Mucosa of rectum (tissue), 2 donors: ENCODE measurements at regions not wholly inside any gene's neighbourhood (a gene's known extent, or its start where the extent isn't known, plus 50 kb on each side); places are given as distances from the start of the nearest gene placed in this dataset.

ENCODE experiments used
- H3K27ac ChIP-seq, 2 donors: one replicate each; pipeline ENCODE4 v1.7.0; 2013; ENCODE audit warnings: inconsistent platforms in 2 of 2, low read depth in 2 of 2, low read length in 2 of 2
- H3K27me3 ChIP-seq, 2 donors: one replicate each; pipeline ENCODE4 v1.7.0; 2013; ENCODE audit warnings: low read length in 2 of 2; ENCODE audit not compliant: control insufficient read depth in 2 of 2, insufficient read depth in 2 of 2
- H3K36me3 ChIP-seq, 2 donors: one replicate each; pipeline ENCODE4 v1.7.0; 2013; ENCODE audit warnings: low read length in 2 of 2; ENCODE audit not compliant: control insufficient read depth in 2 of 2, insufficient read depth in 2 of 2
- H3K4me1 ChIP-seq, 2 donors: one replicate each; pipeline ENCODE4 v1.7.0; 2013; ENCODE audit warnings: low read length in 2 of 2, mild to moderate bottlenecking in 1 of 2; ENCODE audit not compliant: control insufficient read depth in 2 of 2, insufficient read depth in 2 of 2
- H3K4me3 ChIP-seq, 2 donors: one replicate each; pipeline ENCODE4 v1.7.0; 2013; ENCODE audit warnings: low read length in 2 of 2
- H3K9ac ChIP-seq, 2 donors: one replicate each; pipeline ENCODE4 v1.7.0; 2013; ENCODE audit warnings: low read length in 2 of 2, low read depth in 1 of 2, mild to moderate bottlenecking in 1 of 2
- H3K9me3 ChIP-seq, 2 donors: one replicate each; pipeline ENCODE4 v1.7.0; 2013; ENCODE audit warnings: low read length in 2 of 2; ENCODE audit not compliant: control insufficient read depth in 2 of 2
- donor health status: healthy.
- donor health status: Normal muscosa, but diverticular disease.

GRCh38 chr6:14187406-14187805 is 69.8 kb downstream of the CD83 start:
- Histone ChIP-seq H3K36me3 (no peaks in the 10 kb centered on the region), H3K9ac (no peak overlapping the region), H3K4me3 (no peak overlapping the region), H3K4me1 (no peaks in the 10 kb centered on the region), H3K27ac (no peak overlapping the region), H3K9me3 (no peaks in the 10 kb centered on the region), H3K27me3 (no peaks in the 10 kb centered on the region)

GRCh38 chr6:14189074-14189473 is 71.5 kb downstream of the CD83 start:
- Histone ChIP-seq H3K36me3 (no peaks in the 10 kb centered on the region), H3K27me3 (no peaks in the 10 kb centered on the region)

GRCh38 chr6:14190191-14190928 is 72.8 kb downstream of the CD83 start:
- Histone ChIP-seq H3K4me3 (no peak overlapping the region), H3K36me3 (no peaks in the 10 kb centered on the region), H3K4me1 (no peaks in the 10 kb centered on the region), H3K27me3 (no peaks in the 10 kb centered on the region), H3K9ac (no peak overlapping the region), H3K27ac (no peak overlapping the region), H3K9me3 (no peaks in the 10 kb centered on the region)

More at GRCh38 chr6:14189074-14189473, 71.5 kb downstream of the CD83 start:
- no peak overlapping the region for H3K4me3 ChIP-seq
- no peaks in the 10 kb centered on the region for H3K9me3 ChIP-seq
- H3K9ac ChIP-seq, result no peak overlapping the region
- H3K4me1 ChIP-seq, result no peaks in the 10 kb centered on the region
- H3K27ac ChIP-seq, result no peak overlapping the region

GRCh38 chr6:14190929-14191224 is 73.3 kb downstream of the CD83 start:
- Histone ChIP-seq H3K4me1 (no peaks in the 10 kb centered on the region), H3K4me3 (no peak overlapping the region), H3K27ac (no peak overlapping the region), H3K9me3 (no peaks in the 10 kb centered on the region), H3K9ac (no peak overlapping the region), H3K27me3 (no peaks in the 10 kb centered on the region), H3K36me3 (no peaks in the 10 kb centered on the region)

- no peak overlapping the region for H3K4me3 ChIP-seq
- H3K27me3 ChIP-seq, result no peaks in the 10 kb centered on the region
- H3K27ac ChIP-seq, result no peak overlapping the region
- no peak overlapping the region for H3K9ac ChIP-seq
- H3K9me3 ChIP-seq, result no peaks in the 10 kb centered on the region
- H3K36me3 ChIP-seq, result no peaks in the 10 kb centered on the region
- peaks cover 0 to 6% of the 10 kb centered on the region in 2 donors for H3K4me1 ChIP-seq
These were observed 74.2 kb downstream of the CD83 start for GRCh38 chr6:14191761-14192160.

GRCh38 chr6:14192216-14192788 is 74.7 kb downstream of the CD83 start:
- Histone ChIP-seq H3K9me3 (no peaks in the 10 kb centered on the region), H3K27me3 (no peaks in the 10 kb centered on the region), H3K9ac (no peak overlapping the region), H3K27ac (no peak overlapping the region), H3K36me3 (no peaks in the 10 kb centered on the region), H3K4me1 (peaks cover 0 to 7% of the 10 kb centered on the region in 2 donors), H3K4me3 (no peak overlapping the region)

- Histone ChIP-seq H3K9ac (no peak overlapping the region), H3K4me3 (no peak overlapping the region)
These were observed 76.0 kb downstream of the CD83 start for GRCh38 chr6:14193524-14193923.

GRCh38 chr6:14194483-14194882 is 76.9 kb downstream of the CD83 start:
- Histone ChIP-seq H3K36me3 (no peaks in the 10 kb centered on the region), H3K9ac (no peak overlapping the region), H3K4me1 (peaks cover 0 to 7% of the 10 kb centered on the region in 2 donors), H3K9me3 (no peaks in the 10 kb centered on the region), H3K27ac (no peak overlapping the region), H3K27me3 (no peaks in the 10 kb centered on the region), H3K4me3 (no peak overlapping the region)

More at GRCh38 chr6:14193524-14193923, 76.0 kb downstream of the CD83 start:
- Histone ChIP-seq H3K27ac (no peak overlapping the region), H3K4me1 (peaks cover 0 to 7% of the 10 kb centered on the region in 2 donors), H3K27me3 (no peaks in the 10 kb centered on the region), H3K36me3 (no peaks in the 10 kb centered on the region), H3K9me3 (no peaks in the 10 kb centered on the region)

GRCh38 chr6:14194976-14195375 is 77.4 kb downstream of the CD83 start:
- Histone ChIP-seq H3K4me1 (peaks cover 0 to 7% of the 10 kb centered on the region in 2 donors), H3K36me3 (no peaks in the 10 kb centered on the region), H3K4me3 (no peak overlapping the region), H3K9me3 (no peaks in the 10 kb centered on the region), H3K9ac (no peak overlapping the region), H3K27me3 (no peaks in the 10 kb centered on the region), H3K27ac (no peak overlapping the region)

- Histone ChIP-seq H3K27ac (no peak overlapping the region), H3K4me1 (peaks cover 0 to 7% of the 10 kb centered on the region in 2 donors), H3K9me3 (no peaks in the 10 kb centered on the region), H3K27me3 (no peaks in the 10 kb centered on the region), H3K4me3 (no peak overlapping the region), H3K9ac (no peak overlapping the region), H3K36me3 (no peaks in the 10 kb centered on the region)
These were observed 78.5 kb downstream of the CD83 start for GRCh38 chr6:14196026-14196425.
